WTC11 (cell line): ENCODE measurements at regions not wholly inside any gene's neighbourhood (a gene's known extent, or its start where the extent isn't known, plus 50 kb on each side); places are given as distances from the start of the nearest gene placed in this dataset.
"Not testable (repeated sequence)": the region's sequence is repeated elsewhere in the genome, so short reads cannot be mapped to it uniquely, and the experiment has no call there.

ENCODE experiments used
- ATAC-seq: fragments of 200-7000 bp; cut with Tn5 transposase; 2 replicates; pipeline ENCODE4 v1.10.0; 2021; ENCODE audit warnings: mild to moderate bottlenecking, moderate library complexity
- CTCF ChIA-PET: fragments of 300-600 bp; sonication (Branson Sonifier 250); formaldehyde crosslinking; loops from one replicate; lab custom pipeline; 2021; ENCODE audit warnings: antibody characterized with exemption; lab: Charles Lee
- POLR2A ChIA-PET: fragments of 350-600 bp; sonication (Branson Sonifier 250); formaldehyde crosslinking; loops from one replicate; lab custom pipeline; 2021; ENCODE audit warnings: antibody characterized with exemption; lab: Charles Lee
- DNase-seq: peaks from one replicate; pipeline ENCODE4 v3.0.0; 2021; ENCODE audit warnings: low spot score
- H3K27ac Mint-ChIP-seq: 2 replicates; pipeline ENCODE4 v1.8.0; 2021; ENCODE audit warnings: mixed read lengths
- H3K27me3 Mint-ChIP-seq: 2 replicates; pipeline ENCODE4 v1.8.0; 2021; ENCODE audit warnings: low read depth, mild to moderate bottlenecking, moderate library complexity, mixed read lengths
- H3K36me3 Mint-ChIP-seq: 2 replicates; pipeline ENCODE4 v1.8.0; 2021; ENCODE audit warnings: mixed read lengths
- H3K4me1 Mint-ChIP-seq: 2 replicates; pipeline ENCODE4 v1.8.0; 2022; ENCODE audit warnings: mixed read lengths
- H3K4me3 Mint-ChIP-seq: 2 replicates; pipeline ENCODE4 v1.8.0; 2021; ENCODE audit warnings: mild to moderate bottlenecking, moderate library complexity, mixed read lengths
- H3K9me3 Mint-ChIP-seq: 2 replicates; pipeline ENCODE4 v1.8.0; 2021; ENCODE audit warnings: mixed read lengths
- FOXP1 ChIP-seq: sonication (generic); formaldehyde crosslinking; IDR thresholded peaks from 2 replicates; pipeline ENCODE4 v1.8.0; 2022; ENCODE audit warnings: missing genetic modification reagents, mild to moderate bottlenecking, moderate library complexity, borderline replicate concordance
- JUN ChIP-seq: sonication (generic); formaldehyde crosslinking; IDR thresholded peaks from 2 replicates; pipeline ENCODE4 v1.8.0; 2023; ENCODE audit warnings: mild to moderate bottlenecking, missing genetic modification reagents
- ZBTB43 ChIP-seq: sonication (generic); formaldehyde crosslinking; IDR thresholded peaks from 2 replicates; pipeline ENCODE4 v1.8.1; 2023; ENCODE audit warnings: mild to moderate bottlenecking, missing genetic modification reagents
- ZNF512 ChIP-seq: sonication (generic); formaldehyde crosslinking; IDR thresholded peaks from 2 replicates; pipeline ENCODE4 v1.8.1; 2022; ENCODE audit warnings: missing genetic modification reagents, borderline replicate concordance
- ZNF671 ChIP-seq: fragments of 250-450 bp; sonication (Bioruptor Pico); IDR thresholded peaks from 2 replicates; pipeline ENCODE4 v1.8.0; 2021; ENCODE audit warnings: mild to moderate bottlenecking

DNA sequence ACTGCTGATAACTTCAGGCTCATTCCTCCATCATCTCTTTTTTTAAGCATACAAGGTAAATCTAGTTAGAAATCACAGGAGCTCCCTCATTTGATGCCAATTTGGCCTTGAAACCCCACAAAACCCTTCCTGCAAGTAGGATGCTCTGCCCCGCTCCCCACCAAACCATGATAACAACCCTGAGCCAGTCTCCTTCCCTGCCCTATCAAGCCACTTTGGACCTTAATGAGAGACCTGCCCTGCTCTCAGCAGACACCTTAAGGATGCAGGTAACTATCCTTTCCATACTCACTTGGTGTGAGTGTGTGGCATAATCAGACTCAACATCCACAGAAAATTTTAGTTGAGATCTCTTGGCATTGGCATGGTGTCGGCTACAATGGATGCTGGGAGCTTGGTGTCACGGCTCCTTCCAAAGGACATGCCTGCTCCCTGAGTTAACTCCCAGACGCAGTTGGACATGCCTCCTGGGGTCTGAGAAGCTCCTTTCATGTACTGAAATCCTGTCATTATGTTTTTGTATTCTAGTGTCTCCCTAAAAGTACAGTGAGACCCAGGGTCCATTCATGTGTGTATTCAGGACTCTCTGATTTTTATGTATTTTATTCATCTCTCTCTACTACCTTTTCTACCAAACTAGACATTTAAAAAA, 801.4 kb downstream of the TMEM121 start:
- DNase-seq, ATAC-seq, H3K27ac Mint-ChIP-seq, H3K27me3 Mint-ChIP-seq, POLR2A ChIA-PET, CTCF ChIA-PET, H3K4me1 Mint-ChIP-seq, H3K4me3 Mint-ChIP-seq: not testable (repeated sequence)
- Mint-ChIP-seq H3K36me3 (peaks cover 49% of the 10 kb centered on the region), H3K9me3 (peaks cover 67% of the 10 kb centered on the region)

GRCh38 chr14:106329243-106329642, 802.9 kb downstream of the TMEM121 start:
- ATAC-seq, H3K4me3 Mint-ChIP-seq, H3K27ac Mint-ChIP-seq, H3K4me1 Mint-ChIP-seq, DNase-seq, POLR2A ChIA-PET, H3K27me3 Mint-ChIP-seq, CTCF ChIA-PET: not testable (repeated sequence)
- Mint-ChIP-seq H3K9me3 (peaks cover 60% of the 10 kb centered on the region), H3K36me3 (peaks cover 39% of the 10 kb centered on the region)

- H3K27me3 Mint-ChIP-seq, DNase-seq, CTCF ChIA-PET, H3K4me1 Mint-ChIP-seq, H3K4me3 Mint-ChIP-seq, H3K27ac Mint-ChIP-seq, POLR2A ChIA-PET, ATAC-seq: not testable (repeated sequence)
- peaks cover 50% of the 10 kb centered on the region for H3K9me3 Mint-ChIP-seq
- H3K36me3 Mint-ChIP-seq = peaks cover 32% of the 10 kb centered on the region
Observed at GRCh38 chr14:106329987-106330774, 803.8 kb downstream of the TMEM121 start.

GRCh38 chr14:106334428-106335109, 808.2 kb downstream of the TMEM121 start:
- DNase-seq, H3K4me1 Mint-ChIP-seq, H3K27me3 Mint-ChIP-seq, POLR2A ChIA-PET, H3K36me3 Mint-ChIP-seq, CTCF ChIA-PET, H3K27ac Mint-ChIP-seq, H3K4me3 Mint-ChIP-seq, ATAC-seq: not testable (repeated sequence)
- peaks cover 14% of the 10 kb centered on the region for H3K9me3 Mint-ChIP-seq

GRCh38 chr14:106335110-106335429, 808.7 kb downstream of the TMEM121 start:
- H3K9me3 Mint-ChIP-seq = peaks cover 15% of the 10 kb centered on the region
- H3K27ac Mint-ChIP-seq, H3K27me3 Mint-ChIP-seq, H3K36me3 Mint-ChIP-seq, ATAC-seq, H3K4me1 Mint-ChIP-seq, CTCF ChIA-PET, DNase-seq, POLR2A ChIA-PET, H3K4me3 Mint-ChIP-seq: not testable (repeated sequence)

DNA sequence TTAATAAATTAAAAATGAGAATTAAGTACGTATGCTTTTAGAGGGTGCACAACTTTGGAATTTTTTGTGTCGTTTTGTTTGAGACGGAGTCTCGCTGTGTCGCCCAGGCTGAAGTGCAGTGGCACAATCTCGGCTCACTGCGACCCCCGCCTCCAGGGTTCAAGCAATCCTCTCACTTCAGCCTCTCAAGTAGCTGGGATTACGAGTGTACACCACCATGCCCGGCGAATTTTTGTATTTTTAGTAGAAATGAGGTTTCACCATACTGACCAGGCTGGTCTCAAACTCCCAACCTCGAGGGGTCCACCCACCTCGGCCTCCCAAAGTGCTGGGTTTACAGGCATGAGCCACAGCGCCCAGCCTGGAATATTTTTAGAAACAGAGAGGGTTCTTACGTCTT, 812.4 kb downstream of the TMEM121 start:
- ATAC-seq, DNase-seq, H3K9me3 Mint-ChIP-seq, POLR2A ChIA-PET, CTCF ChIA-PET, H3K4me1 Mint-ChIP-seq, H3K4me3 Mint-ChIP-seq, H3K36me3 Mint-ChIP-seq, H3K27ac Mint-ChIP-seq, H3K27me3 Mint-ChIP-seq: not testable (repeated sequence)

- H3K27ac Mint-ChIP-seq, H3K4me1 Mint-ChIP-seq, H3K4me3 Mint-ChIP-seq, CTCF ChIA-PET, DNase-seq, H3K27me3 Mint-ChIP-seq, ATAC-seq, POLR2A ChIA-PET: not testable (repeated sequence)
- H3K9me3 Mint-ChIP-seq = peaks cover 10% of the 10 kb centered on the region
- H3K36me3 Mint-ChIP-seq = peaks cover 12% of the 10 kb centered on the region
Observed at GRCh38 chr14:106340658-106341057, 814.3 kb downstream of the TMEM121 start.

DNA sequence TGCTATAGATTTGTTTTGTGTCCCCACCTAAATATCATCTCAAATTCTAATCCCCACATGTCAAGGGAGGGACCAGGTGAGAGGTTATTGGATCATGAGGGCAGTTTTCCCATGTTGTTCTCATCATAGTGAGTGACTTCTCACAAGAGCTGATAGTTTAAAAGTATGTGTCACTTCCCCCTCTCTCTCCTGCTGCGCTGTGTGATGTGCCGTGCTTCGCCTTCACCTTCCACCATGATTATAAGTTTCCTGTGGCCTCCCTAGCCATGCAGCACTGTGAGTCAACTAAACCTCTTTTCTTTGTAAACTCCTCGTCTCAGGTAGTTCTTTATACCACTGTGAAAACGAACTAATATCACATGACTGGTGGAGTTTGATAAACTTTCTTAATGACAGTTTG, 814.8 kb downstream of the TMEM121 start:
- CTCF ChIA-PET, ATAC-seq, H3K27me3 Mint-ChIP-seq, H3K4me3 Mint-ChIP-seq, DNase-seq, H3K4me1 Mint-ChIP-seq, POLR2A ChIA-PET, H3K27ac Mint-ChIP-seq: not testable (repeated sequence)
- H3K9me3 Mint-ChIP-seq = peaks cover 14% of the 10 kb centered on the region
- peaks cover 15% of the 10 kb centered on the region for H3K36me3 Mint-ChIP-seq

DNA sequence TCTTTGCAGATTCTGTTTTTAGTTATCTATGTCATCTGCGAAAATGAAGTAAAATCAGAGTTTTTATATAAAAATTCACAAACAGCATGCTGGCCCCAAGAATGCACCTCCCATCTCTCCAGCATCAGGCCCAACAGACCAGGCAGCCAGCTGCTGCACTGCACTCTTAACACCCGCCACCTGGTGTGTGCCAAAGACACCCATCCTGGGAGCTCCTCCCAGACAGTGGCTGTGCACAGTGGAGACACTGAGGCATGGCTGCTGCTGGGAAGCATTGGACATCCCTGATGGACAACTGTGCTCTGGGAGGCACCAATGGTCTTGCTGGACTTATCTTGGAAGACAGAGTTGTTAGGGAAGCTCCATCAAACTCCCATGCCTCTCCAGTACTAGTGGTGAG, 817.2 kb downstream of the TMEM121 start:
- Mint-ChIP-seq H3K4me1 (no peaks in the 10 kb centered on the region), H3K4me3 (no peak overlapping the region), H3K9me3 (peaks cover 30% of the 10 kb centered on the region), H3K36me3 (peaks cover 29% of the 10 kb centered on the region), H3K27me3 (no peaks in the 10 kb centered on the region), H3K27ac (no peak overlapping the region)
- CTCF ChIA-PET = no interaction called here
- DNase-seq = no peak
- POLR2A ChIA-PET = no interaction called here
- ATAC-seq = no peak
- no peak for TF ChIP-seq ZNF512 (CRISPR knock-in tag)
- no peak for TF ChIP-seq FOXP1 (CRISPR knock-in tag)
- TF ChIP-seq ZBTB43 (CRISPR knock-in tag) = no peak
- TF ChIP-seq JUN (CRISPR knock-in tag) = no peak
- TF ChIP-seq ZNF671 (CRISPR knock-in tag) = no peak
